Endometrium (tissue), 2 donors: ENCODE measurements at regions not wholly inside any gene's neighbourhood (a gene's known extent, or its start where the extent isn't known, plus 50 kb on each side); places are given as distances from the start of the nearest gene placed in this dataset.

Source experiments
- FAIRE-seq: peaks from 2 replicates; lab custom pipeline; 2012; peaks lifted over from hg19 to GRCh38; lab: Jason Lieb, UNC
- donor health status: control.
- donor health status: control.

DNA sequence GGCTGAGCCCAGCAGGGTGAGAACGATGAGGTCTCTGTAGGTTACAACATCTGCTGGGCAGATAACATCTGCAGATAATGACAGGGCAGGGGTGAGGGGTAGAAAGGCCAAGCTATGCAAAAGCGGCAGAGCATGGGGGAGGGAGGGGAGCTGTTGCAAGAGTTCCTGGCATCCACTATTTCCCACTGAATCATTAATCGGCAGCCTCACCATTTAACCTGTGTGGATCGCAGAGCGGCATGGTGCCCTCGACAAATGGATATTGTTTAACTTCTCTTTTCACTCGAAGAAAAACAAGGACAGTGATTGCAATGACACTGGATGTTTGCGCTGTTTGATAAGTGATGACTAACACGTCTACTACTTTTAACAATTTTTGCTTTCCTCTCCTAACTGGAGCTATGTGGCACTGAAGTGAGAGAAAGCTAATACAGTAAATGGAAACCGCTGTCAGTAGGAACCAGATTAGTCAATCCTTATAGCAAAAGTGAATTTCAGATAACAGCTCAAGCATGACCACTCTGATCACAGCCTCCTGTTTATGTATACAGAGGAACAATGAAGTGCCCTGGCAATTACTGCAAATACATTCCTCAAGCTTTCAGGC, 381.5 kb downstream of the TFAP2A start:
- no peak for FAIRE-seq

DNA sequence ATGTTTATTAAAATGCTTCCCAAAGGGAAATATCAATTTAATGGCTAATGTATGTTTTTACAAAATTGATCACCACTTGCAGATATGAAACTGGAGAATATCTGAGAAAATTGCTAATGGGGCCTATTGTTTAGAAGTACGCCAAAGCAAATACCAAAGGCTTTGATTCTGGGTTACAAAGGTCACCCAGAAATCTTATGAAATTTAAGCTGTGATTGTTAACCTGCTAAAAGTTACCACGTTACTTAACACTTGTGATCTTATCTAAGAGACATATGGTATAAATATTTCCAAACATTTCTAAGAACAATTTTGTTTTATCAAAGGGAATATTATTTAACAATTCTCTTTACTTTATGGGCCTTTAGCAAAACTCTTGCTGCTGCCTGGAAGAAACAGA, 383.3 kb downstream of the TFAP2A start:
- FAIRE-seq = no peak

DNA sequence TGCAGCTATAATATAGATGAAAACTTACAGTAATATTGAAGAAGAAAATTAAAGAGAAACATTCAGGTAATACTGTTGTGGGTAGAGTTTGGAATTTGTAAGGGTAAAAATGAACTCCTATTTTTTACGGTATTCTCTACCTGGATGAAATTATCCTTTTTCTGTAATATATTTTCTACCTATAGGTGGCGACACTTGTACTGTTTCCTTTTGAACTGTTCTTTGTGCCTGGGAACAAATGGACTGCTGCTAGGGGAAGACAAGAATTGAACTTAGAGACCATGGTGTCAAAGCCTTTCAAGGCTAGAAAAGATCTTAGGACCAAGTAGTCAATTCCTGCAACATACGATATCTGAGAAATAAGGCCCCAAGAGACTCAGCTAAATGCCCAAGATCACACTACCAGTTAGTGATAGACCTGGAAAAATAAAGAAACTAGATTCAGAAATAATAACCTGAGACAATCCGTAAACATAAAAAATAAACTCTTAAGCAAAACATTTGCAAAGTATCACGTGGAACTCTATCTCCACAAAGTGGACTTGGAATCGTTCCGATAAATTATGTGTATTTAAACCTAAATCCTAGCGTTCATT, 383.8 kb downstream of the TFAP2A start:
- FAIRE-seq = no peak

DNA sequence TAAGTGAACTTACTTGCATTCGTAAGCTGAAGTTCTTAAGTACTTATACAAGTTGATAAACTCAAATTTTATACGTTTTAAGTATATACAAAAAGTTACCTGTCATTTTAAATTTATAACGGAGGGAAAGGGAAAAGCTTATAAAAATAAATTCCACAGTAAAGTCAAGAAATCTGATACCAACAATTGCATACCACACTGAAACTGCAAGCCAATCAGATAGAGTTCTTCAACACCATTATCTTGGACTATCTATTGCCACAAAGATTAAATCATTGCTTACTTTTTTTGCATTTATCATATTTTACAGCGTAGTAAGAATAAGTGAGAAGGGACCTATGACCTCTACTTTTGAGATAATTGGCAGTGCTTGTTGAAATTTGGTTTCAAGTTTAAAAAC, 386.7 kb downstream of the TFAP2A start:
- no peak for FAIRE-seq

DNA sequence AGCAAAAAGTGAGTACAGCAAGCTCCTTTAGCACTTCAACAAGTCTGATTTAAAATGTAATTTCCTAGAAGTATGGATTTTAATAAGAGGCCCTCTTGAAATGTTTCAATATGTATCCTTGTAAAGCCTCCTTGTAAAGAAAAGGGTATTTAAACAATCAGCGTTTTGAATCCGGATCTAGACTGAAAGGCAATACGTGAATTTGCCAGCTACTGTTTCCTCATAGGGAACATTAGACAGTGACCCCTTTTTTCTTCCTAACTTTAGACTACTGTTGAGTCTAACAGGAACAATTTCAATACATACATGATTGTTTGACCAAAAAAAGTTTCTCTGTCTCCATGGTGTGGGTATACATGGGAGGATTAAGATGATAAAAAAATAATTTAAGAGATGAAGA, 395.0 kb downstream of the TFAP2A start:
- no peak for FAIRE-seq

DNA sequence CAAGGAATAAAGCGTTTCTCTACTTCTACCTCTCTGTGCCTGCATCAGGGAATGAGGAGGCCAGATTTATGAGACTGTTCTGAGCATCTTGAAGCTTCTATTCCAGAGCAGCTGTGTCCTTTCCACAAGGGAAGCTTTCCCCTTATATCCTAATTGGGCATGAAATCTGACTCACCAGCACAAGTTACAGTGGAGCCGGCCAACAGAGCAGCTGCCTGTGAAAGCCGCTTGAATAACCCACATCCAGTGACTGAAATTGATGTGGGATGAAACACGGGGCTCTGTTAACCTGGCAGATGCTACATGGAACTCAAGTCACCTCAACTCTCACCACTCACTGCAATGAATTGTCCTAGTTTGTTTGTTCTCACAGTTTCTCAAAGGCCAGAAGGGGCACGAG, 400.3 kb downstream of the TFAP2A start:
- FAIRE-seq = no peak

DNA sequence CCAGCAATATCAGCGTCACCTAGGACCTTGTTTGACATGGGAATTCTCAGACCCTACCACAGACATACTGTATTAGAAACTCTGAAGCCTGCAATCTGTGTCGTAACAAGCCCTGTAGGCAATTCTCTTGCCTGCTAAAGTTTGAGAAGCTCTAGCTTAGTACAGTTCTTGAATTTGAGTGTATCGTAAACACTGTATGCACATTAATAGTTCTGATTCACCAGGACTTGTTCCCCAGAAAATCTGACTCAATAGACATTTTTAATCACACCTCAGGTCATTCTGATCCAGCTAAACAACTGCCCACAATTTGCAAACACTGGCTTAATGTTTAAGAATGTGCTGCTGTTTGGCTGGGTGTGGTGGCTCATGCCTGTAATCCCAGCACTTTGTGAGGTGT, 414.3 kb downstream of the TFAP2A start:
- FAIRE-seq = no peak

DNA sequence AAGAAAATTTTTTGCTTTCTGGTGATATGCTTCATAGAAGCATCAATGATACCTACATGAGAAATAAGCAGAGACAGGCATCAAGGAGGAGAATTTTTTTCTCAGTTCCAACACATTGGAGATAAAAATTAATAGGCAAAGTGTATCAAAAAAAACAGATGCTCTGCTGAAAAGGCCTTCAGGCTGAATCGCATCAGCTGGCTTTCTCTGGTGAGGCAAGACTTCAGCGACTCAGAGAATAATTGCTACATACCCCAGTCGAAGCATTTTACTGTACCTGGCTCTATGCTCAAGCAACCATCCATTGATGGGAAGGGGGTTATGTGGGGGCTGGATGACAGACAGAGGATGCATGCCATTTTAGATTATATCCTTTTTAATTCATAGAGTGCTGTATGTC, 415.1 kb downstream of the TFAP2A start:
- no peak for FAIRE-seq

DNA sequence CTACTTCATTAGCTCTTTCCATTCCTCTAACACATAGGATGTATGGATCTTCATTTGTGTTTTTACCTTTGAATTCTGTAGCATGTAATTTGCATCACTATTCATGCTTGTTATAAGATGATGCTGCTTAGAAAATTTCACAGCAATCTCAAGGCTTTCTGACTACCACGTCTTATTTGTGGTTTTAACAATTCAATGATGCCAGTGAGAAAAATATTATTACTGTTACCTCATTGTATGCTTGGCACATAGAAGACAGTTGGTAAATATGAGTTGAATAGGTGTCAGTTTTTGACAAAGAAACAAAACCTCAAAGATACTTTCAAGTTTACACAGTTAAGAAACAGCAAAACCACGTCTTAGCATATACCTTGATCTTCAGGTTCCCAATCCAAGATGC, 428.6 kb downstream of the TFAP2A start:
- no peak for FAIRE-seq

DNA sequence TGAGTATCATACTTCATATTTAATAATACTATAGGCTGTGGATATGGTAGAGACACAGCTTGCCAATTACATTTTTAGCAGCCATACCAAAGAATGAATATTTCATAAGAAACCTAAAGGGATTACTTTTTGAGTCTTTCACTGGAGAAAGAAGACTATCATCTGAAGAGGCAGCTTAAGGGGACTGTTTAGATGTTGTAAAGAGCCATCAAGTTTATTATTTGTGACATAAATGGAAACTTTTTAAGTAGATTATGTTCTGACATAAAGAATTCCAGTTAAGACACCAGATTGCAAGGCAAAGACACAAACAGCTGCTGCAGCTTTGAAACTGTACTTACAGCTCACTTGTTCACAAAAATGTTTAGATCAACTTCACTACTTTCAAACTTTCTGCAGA, 429.4 kb downstream of the TFAP2A start:
- FAIRE-seq = no peak

DNA sequence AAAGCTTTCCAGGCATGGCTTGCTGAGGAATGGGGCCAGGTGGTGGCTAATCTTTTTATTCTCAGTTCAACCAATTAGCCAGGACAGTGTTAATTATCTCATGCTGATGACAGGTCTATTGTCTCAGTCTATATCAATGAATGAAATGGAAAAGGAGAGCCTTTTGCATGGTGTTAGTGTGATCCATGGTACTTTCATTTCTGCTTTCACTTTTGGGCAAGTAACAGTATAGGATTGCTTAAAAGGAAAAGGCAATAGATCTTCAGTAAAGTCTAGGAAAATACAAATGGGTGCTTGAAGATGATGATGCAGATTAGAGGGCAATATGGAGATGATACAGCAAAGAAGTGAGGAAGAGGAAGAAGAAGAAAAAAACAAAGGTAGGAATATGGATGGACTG, 430.3 kb downstream of the TFAP2A start:
- no peak for FAIRE-seq

DNA sequence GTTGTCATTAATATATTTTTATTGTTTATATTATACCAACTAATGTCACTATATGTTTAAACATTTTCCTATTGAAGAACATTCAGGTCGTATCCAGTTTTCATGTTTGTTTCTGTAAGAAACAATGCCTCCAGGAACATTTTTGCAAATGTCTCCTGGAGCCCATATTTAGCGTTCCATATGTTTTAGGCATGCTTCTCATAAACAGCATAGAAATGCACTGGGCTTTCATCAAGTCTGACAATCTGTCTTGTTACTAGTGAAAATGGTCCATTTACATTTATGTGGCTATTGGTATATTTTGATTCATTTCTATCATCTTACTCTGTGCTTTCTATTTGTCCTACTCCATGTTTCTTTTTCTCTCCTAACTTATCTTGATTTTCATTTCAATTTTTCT, 431.7 kb downstream of the TFAP2A start:
- FAIRE-seq = no peak

DNA sequence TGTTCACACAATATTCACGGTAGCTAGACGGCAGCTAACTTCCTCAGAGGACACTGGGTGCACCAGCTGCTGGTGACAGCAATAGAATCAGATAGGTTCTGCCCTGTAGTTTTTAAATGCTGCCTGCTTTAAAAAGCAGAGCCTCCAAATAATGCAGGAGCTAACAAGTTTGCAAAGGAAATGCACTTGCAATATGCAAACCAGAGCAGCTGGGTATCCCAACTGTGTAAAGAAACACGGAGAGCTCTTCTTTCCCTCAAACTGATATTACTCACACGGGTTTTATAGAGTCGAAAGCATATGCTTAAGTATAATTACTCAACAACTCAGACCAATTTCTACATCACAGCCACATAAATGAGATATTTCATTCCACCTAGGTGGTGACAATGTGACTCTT, 432.7 kb downstream of the TFAP2A start:
- FAIRE-seq = no peak

DNA sequence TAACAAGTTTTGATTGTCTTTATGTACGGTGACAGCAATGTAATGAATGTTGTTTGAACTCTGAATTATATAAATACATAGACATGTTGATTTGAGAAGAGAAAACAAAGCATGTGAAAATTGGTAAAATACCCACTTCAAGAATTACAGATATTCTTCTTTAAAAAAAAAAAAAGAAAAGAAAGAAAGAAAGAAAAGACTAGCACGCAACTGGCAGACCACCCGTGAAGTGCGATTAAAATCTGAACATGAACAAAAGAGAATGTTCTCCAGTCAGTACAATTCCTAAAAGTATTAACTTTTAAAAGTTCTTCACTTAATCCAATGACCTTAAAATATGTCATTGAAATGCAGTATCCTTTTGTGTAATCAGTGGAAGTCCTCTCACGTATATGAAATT, 434.9 kb downstream of the TFAP2A start:
- FAIRE-seq = no peak

DNA sequence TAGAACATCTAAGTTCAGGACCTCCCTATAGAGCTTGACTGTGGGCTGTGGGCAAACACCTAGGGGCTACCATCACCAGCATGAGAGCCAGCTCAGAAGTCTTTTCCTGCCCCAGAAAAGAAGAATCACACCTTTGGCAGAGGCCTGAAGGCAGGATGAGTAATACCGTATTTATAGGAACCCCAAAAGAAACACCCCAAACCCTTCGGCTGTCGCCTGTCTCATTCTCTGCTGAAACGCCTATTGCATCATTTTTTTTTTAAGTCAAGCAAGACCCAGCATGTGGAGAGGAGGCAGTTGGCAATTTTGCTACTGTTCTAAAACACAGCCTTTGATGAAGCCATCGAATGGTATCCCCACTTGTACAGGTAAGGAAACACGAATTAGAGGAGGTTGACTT, 436.4 kb downstream of the TFAP2A start:
- FAIRE-seq = no peak

DNA sequence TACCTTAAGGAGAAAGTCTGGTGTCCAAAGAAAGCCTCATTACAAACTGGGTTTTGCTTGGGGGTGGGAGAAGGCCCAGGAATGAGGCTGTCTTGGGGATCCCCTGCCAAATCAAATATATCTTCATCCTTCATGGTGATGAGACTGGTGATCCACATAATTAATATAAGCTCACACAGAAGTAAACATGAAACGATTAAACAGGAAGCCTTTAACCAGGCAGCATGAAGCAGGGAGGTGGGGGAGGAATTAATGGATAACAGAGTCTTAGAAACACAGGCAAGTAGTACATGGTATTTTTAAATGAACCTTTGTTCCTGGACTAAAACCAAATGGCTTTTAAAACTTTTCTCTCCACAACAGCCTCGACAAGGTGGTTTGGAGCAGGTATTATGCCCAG, 437.5 kb downstream of the TFAP2A start:
- FAIRE-seq = no peak

DNA sequence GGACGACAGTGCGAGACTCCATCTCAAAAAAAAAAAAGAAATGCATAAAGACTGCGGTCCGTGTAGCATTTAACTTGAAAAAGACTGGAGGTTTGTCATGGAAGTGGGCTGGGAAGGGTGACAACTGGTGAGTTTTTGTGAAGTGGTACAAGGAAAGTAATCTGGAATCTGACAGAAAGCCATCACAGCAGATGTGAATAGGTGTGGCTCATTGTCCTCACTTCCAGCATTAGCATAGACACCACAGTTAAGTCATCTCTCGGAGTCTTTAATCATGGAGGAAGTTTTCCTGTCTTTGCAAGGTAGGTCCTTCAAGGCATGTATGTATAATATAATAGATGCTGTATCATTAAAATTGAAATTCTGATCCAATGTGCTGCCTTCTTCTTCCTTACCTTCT, 453.2 kb downstream of the TFAP2A start:
- FAIRE-seq = no peak

DNA sequence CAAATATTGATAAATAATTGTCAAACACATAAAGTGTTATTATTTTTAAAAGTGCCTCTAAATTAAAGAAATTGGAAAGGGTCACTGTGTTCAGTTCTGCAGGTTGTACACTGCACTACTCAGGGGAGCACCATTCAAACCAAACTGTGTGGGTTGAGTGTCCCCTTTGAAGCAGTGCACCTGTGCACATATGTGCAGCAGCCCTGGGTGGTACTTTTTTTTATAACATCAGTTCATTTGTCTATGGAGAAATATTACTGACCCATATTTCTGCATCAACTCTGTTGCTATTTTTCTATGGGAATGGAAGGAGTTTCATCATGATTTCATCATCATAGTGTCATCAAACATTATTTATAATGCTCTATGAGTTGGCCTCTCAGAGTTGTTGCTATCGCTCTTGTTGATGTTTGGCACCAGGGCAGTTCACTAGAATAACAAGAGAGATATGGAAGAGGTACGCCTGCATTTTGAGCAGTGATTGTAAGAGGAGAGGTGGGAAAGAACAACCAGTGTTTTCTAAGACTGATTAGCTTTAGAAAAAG, 457.6 kb downstream of the TFAP2A start:
- no peak for FAIRE-seq

DNA sequence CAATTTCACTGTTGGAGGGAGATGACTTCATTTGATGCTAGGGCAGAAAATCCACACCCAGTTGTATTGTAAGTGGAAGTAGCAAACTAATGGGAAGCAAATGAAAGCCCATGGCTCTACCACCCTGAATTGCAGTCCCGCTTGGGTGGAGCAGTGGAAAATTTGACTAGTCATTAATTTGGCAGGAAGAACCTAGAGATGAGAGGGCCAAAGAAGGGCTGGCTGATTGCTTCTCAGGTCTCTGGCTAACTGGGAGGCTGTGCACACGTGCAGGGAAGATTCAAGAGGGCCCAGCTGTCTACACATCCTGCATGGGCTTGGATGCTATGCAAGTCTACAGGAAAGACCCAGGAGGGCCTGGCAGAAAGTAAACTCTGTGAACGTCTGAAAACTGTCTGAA, 466.2 kb downstream of the TFAP2A start:
- no peak for FAIRE-seq

DNA sequence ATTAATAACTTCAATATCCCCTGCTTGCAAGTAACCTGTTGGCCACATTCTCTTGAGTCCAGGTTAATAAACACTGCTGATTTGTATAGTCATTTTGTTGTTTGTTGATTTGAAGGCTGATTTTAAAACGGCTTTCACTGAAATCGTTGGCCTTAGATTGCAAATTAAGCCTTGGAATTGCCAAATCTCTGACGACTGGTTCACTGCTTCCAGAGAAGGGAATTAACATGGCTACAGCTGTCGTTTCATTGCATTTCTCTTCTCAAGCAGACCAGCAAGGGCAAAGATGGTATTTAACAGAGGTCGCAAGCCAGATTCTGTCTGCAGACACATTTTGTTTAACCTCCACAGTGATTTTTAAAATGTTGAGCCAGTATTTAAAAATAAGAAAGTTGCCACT, 470.9 kb downstream of the TFAP2A start:
- FAIRE-seq = no peak

DNA sequence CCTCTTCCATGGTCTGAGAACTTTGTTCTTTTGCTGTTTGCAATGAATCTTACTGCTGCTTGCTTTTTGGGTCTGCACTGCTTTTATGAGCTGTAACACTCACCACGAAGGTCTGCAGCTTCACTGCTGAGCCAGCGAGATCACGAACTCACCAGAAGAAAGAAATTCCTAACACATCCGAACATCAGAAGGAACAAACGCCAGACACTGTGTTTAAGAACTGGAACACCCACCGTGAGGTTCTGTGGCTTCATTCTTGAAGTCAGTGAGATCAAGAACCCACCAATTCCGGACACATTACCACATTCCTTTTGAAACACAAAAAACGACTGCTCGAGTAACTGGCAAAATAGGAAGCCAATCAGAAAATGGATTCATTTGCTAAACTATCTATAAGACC, 471.8 kb downstream of the TFAP2A start:
- no peak for FAIRE-seq

DNA sequence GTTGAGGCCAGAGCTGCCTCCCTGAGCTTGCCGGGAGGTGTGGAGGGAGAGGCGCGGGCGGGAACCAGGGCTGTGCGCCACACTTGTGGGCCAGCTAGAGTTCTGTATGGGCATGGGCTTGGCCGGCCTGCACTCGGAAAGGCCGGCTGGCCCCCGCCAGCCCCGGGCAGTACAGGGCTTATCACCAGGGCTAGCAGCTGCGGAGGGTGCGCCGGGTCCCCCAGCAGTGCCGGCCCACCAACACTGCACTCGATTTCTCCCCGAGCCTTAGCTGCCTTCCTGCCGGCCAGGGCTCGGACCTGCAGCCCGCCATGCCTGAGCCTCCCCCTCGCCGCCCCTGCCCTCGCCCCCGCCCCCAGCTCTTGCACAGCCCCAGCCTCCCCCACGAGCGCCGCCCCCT, 472.7 kb downstream of the TFAP2A start:
- no peak for FAIRE-seq

DNA sequence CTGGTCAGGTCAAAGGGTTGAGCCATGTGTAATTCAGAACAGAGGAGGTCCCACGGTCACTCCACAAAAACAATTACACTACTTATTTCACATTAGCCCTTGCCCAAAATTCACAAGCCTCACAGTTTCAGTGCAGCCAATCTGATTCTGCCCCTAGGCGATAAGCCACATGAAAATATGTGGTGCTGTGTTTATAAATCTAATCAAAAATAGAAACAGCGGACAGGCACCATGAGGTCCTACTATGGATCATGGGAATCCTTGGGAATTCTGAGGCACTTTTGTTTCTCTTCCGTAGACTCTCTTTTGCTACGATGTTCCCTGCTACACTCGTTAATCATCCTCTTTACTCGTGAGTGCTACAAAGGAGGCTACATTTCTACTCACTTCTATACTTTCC, 476.1 kb downstream of the TFAP2A start:
- FAIRE-seq = no peak

DNA sequence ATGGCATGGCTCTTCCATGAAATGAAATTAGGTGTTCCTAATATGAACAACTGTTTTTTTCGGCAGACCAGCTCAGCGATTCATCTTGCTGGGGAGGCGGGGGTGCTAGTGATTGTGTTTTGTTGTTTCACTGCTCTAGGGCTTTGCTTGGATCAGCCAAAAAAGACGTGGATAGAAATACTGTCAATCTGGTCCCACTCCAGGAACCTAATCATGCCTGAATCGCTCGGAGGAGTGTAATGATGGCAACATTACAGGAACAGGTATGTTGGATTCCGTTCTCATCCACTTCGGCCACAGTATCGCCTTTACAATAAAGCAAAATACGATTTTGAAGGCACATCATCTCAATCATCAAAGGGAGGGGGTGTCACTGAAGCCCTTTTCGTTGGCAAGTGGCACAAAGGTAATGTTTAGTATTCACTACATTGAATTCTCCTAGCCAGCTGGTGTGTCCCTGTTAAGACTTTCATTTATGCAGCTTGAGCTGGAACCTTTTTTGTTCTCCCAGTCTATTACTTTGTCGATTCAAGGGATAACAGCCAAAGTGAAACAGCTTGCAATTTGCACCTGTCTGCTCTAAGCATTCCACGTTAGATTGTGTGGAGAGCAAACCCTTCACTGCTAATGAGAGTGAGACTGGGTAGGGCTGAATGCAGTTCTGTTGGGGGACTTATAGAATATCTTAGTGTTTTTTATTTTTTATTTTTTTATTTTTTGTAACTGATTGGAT, 477.7 kb downstream of the TFAP2A start:
- FAIRE-seq = no peak
